ENCODE measurements at regions not wholly inside any gene's neighbourhood (a gene's known extent, or its start where the extent isn't known, plus 50 kb on each side); places are given as distances from the start of the nearest gene placed in this dataset.

DNA sequence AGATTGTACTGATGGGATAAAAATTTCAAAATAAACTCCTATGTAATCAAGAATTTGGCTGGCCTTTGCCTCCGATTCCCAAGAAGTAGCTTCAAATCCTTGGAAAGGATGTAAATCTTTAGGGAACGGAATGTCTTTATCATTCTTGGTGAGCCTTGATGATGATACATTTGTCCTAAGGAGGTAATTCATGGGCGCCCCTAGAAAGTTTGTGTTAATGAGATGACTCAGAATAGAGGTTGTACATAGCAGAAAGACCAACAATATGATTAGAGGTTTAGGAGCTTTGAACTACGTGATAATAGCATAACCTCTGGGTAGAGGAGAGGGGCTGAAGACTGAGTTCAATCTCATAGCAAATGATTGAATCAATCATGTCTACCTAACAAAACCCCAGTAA, 248.6 kb upstream of the SLITRK3 start:
- no peak for DNase-seq

DNA sequence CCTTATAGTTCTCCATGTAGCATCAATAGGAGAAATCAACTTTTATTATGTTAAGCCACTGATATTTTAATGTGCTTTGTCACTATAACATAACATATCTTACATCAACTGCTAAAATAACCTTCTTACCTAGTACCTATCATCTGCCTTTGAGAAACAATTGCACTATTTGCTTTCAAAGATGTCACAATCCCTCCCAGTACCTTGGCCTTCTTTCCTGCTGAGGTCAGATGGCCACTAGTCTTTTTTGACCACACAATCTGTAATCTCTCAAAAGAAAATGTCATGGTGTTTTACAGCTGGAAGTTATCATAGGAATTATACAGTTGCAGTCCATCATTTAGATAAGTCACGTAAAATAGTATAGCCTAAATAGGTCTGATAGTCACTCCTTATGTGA, 247.5 kb upstream of the SLITRK3 start:
- no peak for DNase-seq

DNA sequence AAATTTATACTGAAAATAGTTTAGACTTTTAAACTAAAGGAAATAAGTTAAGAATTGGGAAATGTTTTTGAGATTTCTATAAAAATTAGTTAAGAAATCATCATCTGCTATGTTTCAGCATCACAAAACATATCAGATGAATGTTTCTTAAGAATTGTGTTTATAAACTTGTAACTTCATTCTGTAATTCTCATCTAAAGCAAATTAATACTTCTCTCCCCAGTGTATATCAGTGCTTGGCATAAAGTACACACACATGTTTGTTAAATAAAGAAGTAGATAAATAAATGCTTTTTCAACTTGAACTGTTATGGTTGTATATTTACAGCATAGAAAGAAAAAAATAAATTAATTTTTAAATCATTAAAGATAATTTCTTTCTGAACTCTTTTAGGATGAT, 245.9 kb upstream of the SLITRK3 start:
- DNase-seq, result no peak

DNA sequence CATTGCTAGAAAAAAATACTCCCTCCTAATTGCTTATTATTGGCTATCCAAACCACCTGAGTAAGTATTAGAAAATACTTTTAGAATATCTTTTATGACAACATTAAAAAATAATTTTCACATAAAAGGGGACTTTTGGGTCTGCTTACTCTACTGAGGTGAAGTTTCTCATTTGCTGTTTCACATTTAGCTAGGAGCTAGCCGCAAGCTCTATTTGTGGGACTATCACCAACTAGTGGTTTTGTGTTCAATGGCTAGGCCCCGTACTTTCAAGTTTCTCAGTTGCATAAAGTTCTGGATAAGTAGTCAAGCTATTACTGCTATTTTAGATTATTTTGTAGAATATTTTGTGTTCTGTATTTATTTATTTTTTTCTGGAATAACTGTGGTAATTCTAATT, 244.2 kb upstream of the SLITRK3 start:
- no peak for DNase-seq

DNA sequence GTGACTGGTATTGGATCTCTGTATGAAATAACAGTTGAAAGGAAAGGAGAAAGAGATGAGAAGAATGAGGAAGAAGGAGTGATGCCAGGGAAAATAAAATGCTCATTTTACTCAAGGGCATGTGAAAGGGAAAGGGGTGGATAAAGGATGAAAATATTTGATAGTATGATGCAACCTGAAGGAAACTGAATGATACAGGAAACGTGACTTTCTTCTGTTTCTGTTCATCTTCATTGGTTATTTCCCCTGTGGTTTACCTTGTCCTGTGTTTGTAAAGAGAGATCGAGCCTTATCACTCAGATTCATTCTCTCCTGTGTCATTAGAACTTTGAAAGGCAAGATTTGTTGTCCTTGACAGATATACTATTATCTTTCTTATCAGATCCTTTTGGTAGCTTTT, 243.6 kb upstream of the SLITRK3 start:
- no peak for DNase-seq

DNA sequence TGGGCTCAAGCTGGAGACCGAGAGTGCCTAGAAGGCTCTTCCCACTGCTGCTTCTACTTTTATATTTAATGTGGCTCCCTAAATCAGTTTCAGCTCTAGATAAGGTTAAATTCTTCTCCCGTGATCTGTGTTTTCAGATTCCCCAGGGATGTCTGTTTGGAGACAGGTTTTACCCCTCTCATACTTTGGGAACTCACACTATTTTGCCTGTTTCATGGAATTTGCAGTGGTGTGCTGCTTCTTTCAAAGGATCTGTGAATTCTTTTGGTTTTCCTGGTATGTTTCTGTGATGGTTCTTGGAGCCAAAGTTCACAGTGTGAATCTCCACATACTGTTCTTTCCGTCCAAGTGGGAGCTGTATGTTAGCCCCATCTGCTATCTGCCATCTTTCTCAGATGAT, 238.3 kb upstream of the SLITRK3 start:
- no peak for DNase-seq

DNA sequence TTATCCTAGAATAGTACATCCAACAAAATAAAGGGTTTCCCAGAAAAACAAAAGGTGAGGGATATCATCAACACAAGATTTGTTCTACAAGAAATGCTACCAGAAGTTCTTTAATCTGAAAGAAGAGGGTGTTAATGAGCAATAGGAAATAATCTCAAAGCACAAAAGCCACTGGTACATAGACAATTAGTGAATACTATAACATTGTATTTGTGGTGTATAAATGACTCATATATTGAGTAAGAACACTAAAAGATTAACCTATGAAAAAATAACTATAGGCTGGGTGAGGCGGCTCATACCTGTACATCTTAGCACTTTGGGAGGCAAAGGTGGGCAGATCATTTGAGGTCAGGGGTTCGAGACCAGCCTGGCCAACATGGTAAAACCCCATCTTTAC, 210.2 kb upstream of the SLITRK3 start:
- DNase-seq, result no peak

DNA sequence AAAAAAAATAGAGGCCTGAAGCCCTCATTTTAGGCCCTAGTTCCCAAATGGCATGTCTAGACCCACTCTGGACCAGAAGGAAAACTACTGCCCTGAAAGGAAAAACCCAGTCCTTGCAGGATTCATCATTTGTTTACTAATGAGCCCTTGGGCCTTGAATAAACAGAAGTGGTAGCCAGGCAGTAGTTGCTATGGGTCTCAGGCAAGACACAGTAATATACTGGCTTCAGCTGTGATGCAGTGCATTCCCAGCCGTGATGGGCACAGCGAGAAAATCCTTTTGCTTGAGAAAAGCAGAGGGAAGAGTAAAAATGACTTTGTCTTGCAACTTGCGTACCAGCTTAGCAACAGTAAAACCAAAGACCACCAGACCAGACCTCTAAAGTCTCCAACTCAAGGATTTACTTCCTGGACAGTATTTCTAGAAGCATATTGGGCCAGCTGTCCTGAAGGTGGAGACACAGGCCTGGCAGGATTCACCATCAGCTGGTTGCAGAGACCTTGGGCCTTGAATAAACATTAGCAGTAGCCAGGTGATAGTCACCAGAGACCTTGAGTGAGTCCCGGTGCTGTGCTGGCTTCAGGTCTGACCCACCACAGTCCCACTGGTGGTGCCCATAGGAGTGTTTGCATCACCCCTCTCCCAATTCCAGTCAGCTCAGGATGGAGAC, 208.3 kb upstream of the SLITRK3 start:
- DNase-seq, result no peak

DNA sequence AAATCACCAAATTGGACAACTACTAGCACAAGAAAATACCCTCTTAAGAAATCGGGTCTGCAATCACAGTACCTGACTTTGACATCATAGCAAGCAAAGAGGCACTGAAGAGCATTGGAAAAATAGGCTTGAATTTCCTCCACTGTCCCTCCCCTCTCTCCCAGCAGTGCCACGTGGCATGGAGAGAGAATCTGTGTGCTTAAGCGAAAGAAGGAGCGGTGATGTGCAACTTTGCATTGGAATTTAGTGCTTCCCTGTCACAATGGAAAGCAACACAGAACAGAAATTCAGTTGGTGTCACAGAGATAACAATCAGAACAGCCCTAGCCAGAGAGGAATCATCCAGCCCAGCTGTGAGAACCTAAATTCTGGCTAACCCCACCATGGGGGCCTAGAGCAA, 207.5 kb upstream of the SLITRK3 start:
- DNase-seq, result no peak

DNA sequence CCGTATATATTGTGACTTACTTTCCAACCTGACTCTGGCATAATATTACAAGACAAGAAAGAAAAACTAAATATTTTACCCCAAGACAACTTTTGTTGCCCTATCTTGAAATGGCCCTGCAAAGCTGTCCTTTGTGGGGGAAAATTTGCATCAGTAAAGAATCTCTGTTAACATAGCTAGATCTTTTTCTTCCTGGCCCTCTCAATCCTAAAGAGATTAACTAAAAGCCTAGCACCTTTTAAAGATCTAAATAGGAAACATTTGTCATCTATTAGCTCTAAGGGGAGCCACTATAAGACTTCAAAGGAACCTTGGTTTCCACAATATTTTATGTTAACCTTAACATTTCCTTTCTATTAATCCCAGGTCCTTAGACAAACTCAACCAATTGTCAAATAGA, 199.0 kb upstream of the SLITRK3 start:
- no peak for DNase-seq

DNA sequence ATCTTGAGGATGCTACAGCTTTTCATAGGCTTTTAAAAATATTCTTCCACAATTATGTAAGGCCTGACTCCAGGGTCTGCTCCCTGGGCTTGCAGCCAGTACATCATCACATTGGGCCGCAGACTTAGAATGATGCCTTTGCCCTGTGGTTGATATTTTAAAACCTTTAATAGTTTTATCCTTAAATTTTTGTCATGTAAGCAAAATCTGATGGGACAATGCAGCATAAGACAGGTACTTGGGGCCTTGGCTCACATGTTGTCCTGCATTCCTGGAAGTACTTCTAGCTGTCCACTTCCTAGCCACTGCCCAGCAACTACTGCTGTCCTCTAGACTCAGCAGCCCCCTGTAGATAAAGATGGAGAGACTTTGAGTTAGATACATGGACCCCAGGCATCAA, 197.3 kb upstream of the SLITRK3 start:
- DNase-seq, result no peak

DNA sequence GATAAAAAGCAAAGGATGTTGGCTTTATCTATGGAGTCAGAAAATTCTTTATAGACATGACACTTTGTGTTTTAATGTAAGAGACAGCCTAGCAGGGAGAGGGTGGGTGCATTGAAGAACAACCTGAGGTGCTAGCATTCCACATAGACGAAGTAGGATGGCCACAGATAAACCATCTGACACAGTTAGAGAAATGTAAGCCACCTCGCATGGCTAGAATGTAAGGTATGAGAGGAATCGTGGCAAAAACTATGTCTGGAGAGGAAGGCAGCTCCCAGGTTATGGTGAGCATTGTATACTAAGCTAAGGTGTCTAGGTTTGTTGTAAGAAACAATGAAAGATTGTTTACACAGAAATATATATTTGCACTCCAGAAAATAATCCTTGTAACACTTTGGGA, 194.0 kb upstream of the SLITRK3 start:
- DNase-seq, result no peak

DNA sequence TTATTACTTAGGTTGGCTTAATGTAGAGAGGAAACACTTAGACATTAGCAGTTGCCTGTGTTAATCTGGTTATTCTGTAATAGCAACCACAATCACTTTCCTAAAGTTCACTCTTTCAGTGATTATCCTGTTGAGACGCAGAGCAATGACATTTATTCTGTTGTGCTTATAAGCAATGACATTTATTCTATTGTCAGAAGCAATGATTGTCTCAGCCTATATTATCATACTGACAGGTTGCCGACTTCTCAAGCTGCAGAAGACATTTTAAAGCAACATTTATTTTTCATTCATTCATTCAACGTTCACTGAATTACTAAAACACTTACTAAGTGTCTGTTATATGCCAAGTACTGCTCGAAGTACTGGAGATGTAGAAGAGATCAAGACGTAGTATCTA, 193.5 kb upstream of the SLITRK3 start:
- DNase-seq, result no peak

DNA sequence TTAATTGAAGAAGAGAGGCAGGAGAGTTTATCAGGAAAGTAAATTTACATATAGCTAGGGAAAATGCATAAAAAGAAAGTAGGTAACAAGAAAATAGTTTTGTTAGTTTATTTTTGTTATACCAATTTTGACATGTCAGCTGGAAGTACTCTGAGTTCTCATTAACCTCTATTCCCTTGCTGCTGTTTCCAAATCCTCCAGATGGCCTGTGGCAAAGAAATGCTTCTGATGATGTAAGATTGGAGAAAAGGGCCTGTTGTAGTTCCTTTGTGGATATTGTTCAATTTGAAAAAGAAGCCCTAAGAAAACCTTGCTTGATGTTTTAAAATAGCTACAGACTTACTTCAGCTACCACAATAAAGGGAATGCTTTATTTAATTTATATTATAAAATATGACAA, 192.9 kb upstream of the SLITRK3 start:
- DNase-seq, result no peak

DNA sequence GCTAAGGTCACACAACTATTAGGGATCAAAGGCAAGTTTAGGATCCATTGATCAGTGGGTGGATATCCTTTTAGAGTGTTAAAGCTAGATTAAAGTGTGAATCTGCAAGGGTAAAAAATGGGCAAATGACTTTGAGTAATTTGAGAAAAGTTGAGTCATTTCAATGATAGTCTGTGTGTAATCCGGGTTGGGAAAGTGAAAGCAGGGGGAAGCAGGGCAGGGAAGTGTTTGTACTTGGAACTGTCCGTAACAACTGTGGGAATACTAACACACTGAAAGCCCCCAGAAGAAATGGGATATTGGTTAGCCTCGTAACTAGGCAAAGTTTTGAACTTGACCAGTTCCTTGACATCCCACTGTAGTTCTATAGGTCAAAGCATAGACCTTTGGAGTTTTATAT, 187.2 kb upstream of the SLITRK3 start:
- DNase-seq, result no peak

DNA sequence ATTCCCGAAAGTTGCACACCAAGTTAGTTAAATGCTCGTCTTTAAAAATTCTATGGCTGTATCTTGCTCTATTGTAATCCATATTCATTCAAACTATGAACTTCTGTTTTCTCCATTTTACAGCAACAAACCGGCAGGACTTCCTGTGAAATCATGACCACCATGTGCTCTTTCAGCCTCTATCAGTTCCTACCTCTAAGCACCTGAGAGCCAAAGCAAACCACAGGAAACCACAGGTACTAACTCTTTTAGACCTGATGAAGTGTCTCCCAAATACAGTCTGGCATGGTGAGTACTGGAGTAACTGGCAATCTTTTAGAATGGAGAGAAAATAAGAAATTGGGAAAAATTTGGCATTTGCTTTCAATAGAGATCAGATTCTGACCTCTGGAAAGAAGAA, 186.5 kb upstream of the SLITRK3 start:
- no peak for DNase-seq

DNA sequence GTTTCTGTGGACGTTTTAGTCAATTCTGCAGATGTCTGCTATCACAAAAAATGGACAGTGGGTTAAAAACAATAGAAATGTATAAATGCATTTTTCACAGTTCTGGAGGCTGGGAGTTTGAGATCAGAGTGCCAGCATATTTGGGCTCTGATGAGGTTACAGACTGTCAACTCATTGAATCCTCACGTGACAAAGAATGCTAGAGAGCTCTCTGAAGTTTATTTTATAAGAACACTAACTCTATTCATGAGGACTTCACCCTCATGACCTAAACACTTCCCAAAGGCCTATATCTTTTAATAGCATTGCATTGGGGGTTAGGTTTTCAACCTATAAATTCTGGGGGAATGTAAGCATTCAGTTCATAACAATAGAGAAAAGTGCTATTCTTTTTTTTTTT, 182.6 kb upstream of the SLITRK3 start:
- no peak for DNase-seq

DNA sequence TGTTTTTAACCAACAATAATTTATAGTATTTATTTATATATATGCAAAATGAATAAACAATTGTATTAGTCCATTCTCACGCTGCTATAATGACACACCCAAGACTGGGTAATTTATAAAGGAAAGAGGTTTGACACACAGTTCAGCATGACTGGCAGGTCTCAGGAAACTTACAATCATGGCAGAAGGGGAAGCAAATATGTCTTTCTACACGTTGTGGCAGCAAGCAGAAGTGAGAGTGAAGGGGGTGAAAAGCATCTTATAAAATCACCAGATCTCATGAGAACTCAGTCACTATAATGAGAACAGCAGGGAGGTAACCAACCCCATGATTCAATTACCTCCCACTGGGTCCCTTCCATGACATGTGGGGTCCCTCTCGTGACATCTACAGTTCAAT, 162.8 kb upstream of the SLITRK3 start:
- DNase-seq, result peak; percentile 44

DNA sequence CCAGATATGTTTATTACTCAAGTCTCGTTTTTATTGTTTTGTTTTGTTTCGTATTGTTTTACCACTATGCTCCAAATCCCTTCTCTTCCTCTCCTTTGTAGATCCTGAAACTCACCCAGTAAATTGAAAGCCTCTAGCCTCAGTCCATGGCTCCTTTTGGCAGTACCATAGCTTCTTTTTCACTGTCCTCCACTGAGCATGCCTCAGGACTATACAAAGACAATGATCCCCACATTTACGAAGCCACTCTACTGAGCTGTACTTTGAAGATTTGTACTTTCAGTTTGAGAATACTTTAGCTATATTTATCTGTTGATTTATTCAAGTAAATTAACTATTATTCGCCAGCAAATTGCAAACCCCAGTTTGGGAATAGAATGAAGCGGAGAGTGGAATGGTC, 159.1 kb upstream of the SLITRK3 start:
- DNase-seq, result no peak

DNA sequence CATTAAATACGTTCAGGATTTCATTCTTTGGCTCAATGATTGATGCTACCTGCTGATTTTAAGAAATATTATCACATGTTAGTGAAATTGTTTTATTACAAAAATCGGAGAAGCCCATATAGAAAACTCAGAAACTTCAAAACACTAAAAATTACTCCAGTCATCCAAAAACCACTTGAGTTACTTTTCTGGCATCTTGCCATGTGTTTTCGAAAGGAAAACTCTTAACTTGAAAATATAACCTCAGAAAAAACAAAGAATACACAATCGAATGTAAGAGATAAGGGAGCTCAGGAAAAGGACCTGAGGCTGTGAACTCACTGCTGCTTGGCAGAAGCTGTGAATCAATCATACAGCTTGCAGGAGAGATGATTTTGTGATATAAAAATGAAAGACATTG, 151.3 kb upstream of the SLITRK3 start:
- DNase-seq, result no peak

DNA sequence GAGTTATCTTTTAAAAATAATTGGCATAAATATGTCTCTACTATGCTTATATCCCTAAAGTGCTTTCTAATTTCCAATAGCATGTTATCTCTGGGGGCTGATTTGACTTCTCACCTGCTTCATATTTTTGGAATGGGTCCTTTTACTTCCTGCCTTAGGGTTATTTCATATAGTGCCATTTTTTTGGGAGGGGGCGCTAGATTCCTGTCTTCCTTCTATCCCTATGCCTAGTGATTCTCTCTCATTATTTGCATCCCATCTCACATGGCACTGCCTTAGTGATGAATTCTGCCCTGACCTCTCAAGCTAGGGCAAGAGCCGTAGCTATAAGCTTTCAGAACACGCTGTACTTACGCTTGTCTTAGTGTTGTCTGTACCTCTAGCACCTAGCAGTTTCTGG, 150.3 kb upstream of the SLITRK3 start:
- no peak for DNase-seq

DNA sequence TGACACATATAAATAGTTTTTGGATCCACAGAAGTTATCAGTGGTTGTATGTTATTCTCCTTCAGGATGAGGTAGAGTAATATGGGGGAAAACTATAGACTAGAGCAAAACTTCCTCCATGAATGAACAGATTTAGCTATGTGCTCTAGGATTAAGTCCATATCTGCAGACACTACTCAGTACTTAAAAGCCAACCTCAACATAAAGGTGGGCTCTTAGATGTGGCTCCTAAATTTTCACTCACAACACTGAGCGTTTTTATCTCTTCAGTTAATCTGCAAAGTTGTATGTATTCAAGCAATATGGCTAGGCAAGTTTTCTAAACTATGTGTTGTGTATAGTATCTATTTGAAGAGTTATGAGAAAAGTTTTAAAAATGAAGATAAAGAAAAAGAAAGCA, 147.0 kb upstream of the SLITRK3 start:
- DNase-seq, result no peak

DNA sequence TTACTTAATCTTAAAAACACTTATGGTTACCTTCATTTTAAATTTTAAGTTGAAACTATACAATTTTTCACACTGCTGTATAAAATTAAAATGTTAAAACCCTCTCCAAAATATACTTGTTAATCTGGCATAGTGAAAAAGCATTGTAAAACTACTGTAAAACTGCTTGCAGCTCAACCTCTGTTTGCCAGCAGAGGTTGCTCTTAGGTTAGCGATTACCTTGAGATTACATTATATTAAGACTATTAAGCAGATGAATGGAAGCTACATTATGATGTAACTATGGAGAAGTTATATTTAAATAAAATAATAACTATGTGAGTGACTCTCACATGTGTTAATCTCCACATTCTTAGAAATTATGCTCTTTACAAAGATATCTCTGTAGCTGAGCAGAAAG, 143.6 kb upstream of the SLITRK3 start:
- no peak for DNase-seq

DNA sequence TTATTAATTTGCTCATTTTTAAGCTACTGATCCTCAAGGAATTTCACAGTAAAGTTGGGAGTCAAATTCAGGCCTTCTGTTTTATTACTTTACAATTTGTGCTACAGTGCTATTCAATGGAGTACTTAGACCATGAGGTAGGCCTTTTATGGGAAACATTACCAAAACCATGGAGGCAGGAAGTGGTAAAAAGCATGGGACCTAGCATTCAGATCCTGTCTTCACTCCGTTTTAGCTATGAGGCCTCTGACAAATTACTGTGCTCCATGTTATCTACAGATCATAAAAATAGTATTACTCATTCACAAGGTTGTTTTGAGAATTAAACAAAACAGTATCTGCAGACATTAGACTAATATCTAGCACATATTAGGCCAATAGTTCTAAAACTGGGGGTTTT, 140.6 kb upstream of the SLITRK3 start:
- no peak for DNase-seq

Data from SIG-M5 (cell line).